H1 (cell line): ENCODE measurements at regions not wholly inside any gene's neighbourhood (a gene's known extent, or its start where the extent isn't known, plus 50 kb on each side); places are given as distances from the start of the nearest gene placed in this dataset.

Experiments used
- BACH1 ChIP-seq: IDR thresholded peaks from 2 replicates; pipeline ENCODE4 v1.6.1; 2012; ENCODE audit warnings: low read length, improper control_type of control experiment
- CTCF ChIP-seq, 3 experiments: IDR thresholded peaks; 1 replicate in 2 of 3; 2 replicates in 1 of 3; pipeline versions ENCODE4 v1.5.1 to v1.6.1; 2011; ENCODE audit warnings: low read length in 3 of 3, mild to moderate bottlenecking in 3 of 3, inconsistent platforms in 2 of 3, low read depth in 1 of 3, moderate library complexity in 1 of 3; ENCODE audit not compliant: insufficient read depth in 1 of 3; ENCODE audit errors: control extremely low read depth in 1 of 3
- HDAC2 ChIP-seq, 2 experiments: fragments of 300-600 bp in 1 of 2; sonication (generic) in 1 of 2; IDR thresholded peaks; 2 replicates each; pipeline ENCODE4 v1.6.1; 2011 to 2012; ENCODE audit warnings: low read depth in 2 of 2, low read length in 2 of 2, mild to moderate bottlenecking in 2 of 2, moderate library complexity in 2 of 2, borderline replicate concordance in 1 of 2, inconsistent platforms in 1 of 2
- HDAC6 ChIP-seq: IDR thresholded peaks from one replicate; pipeline ENCODE4 v1.7.1; 2012; ENCODE audit warnings: low read depth, mild to moderate bottlenecking, inconsistent platforms, low read length, moderate library complexity
- POLR2A ChIP-seq, 2 experiments: IDR thresholded peaks; 1 replicate in 1 of 2; 2 replicates in 1 of 2; pipeline ENCODE4 v1.6.1; 2011; ENCODE audit warnings: low read depth in 2 of 2, low read length in 2 of 2, mild to moderate bottlenecking in 2 of 2; ENCODE audit errors: control extremely low read depth in 1 of 2
- POLR2AphosphoS5 ChIP-seq: IDR thresholded peaks from 2 replicates; pipeline ENCODE4 v1.6.1; 2011; ENCODE audit warnings: low read depth, low read length
- POU5F1 ChIP-seq: IDR thresholded peaks from 2 replicates; pipeline ENCODE4 v1.6.1; 2011; ENCODE audit warnings: low read depth, mild to moderate bottlenecking, low read length, moderate library complexity
- RAD21 ChIP-seq, 2 experiments: IDR thresholded peaks in 1 of 2; conservative IDR thresholded peaks in 1 of 2; 2 replicates each; pipeline ENCODE4 v1.6.1; 2011; ENCODE audit warnings: low read depth in 2 of 2, low read length in 2 of 2, improper control_type of control experiment in 1 of 2, inconsistent platforms in 1 of 2, mild to moderate bottlenecking in 1 of 2, moderate library complexity in 1 of 2
- RXRA ChIP-seq: IDR thresholded peaks from 2 replicates; pipeline ENCODE4 v1.6.1; 2011; ENCODE audit warnings: low read depth, mild to moderate bottlenecking, low read length, moderate library complexity; ENCODE audit not compliant: insufficient read depth
- SUZ12 ChIP-seq: fragments of 200-600 bp; sonication (generic); IDR thresholded peaks from 2 replicates; pipeline ENCODE4 v1.6.1; 2012; ENCODE audit warnings: mild to moderate bottlenecking, inconsistent platforms, low read length, moderate library complexity, mixed read lengths
- USF2 ChIP-seq: IDR thresholded peaks from 2 replicates; pipeline ENCODE4 v1.6.1; 2011; ENCODE audit warnings: low read length, improper control_type of control experiment

- TF ChIP-seq POLR2AphosphoS5 (no peak), HDAC2 (IDR thresholded peaks at IDR 0.05; ENCODE audit: borderline replicate concordance in 1 of 2, low read depth in 2 of 2, low read length in 2 of 2) (no peak), RXRA (no peak), RAD21 (IDR thresholded peaks at IDR 0.05 in 1 of 2, conservative IDR thresholded peaks at IDR 0.05 in 1 of 2; ENCODE audit: low read depth in 2 of 2, low read length in 2 of 2) (no peak), POLR2A (IDR thresholded peaks at IDR 0.05; ENCODE audit: control extremely low read depth in 1 of 2, low read depth in 2 of 2, low read length in 2 of 2) (no peak), CTCF (IDR thresholded peaks at IDR 0.05; ENCODE audit: control extremely low read depth in 1 of 3, insufficient read depth in 1 of 3, low read depth in 1 of 3, low read length in 3 of 3) (no peak), SUZ12 (no peak), HDAC6 (no peak), USF2 (no peak), BACH1 (no peak), POU5F1 (no peak)
Observed at GRCh38 chr15:97525809-97526208, 434.7 kb upstream of the ARRDC4 start.
